OCI-LY7 (cell line): ENCODE measurements at regions not wholly inside any gene's neighbourhood (a gene's known extent, or its start where the extent isn't known, plus 50 kb on each side); places are given as distances from the start of the nearest gene placed in this dataset.

Source experiments
- EZH2phosphoT487 ChIP-seq: fragments of 200-600 bp; sonication (generic); IDR thresholded peaks from 2 replicates; pipeline ENCODE4 v1.6.1; 2018; ENCODE audit warnings: low read depth, borderline replicate concordance, mild to moderate bottlenecking, mixed run types, antibody characterized with exemption, low read length, moderate library complexity, mixed read lengths
- TF ChIP-seq, protein P1 (sequence below): fragments of 200-600 bp; sonication (generic); conservative IDR thresholded peaks from 2 replicates; pipeline ENCODE4 v1.5.1; 2014; ENCODE audit warnings: mild to moderate bottlenecking, antibody characterized with exemption, low read length, moderate library complexity, mixed read lengths

DNA sequence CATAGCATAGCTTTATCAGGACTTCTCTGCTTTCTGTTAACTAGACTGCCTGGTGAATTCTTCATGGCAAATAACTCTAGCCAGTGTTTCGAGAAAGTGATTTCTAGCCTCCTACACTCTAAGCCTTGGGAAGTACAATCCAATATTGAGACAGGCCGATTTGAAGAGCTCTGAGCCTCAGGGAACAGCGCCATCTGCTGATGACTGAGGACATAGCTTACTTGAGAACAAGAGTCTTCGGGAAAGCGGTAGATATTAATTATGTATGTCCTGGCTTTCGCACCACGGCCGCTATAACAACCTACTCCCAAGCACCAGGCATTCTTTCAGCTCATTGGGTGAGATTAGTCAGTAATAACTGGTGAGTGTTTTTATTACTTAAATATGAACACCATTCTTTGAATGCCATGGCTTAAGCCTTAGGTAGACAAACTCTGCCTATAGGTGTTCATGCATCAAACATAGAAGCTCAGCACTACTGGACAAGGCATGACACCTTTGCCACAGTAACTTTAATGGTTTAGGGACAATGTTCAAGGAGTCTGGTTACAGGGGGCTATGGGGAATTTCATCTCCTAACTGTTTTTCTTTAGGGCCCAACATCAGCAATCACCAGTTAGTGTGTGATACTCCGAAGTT is 518.6 kb downstream of the BMP2 start:
- TF ChIP-seq, protein P1, sequence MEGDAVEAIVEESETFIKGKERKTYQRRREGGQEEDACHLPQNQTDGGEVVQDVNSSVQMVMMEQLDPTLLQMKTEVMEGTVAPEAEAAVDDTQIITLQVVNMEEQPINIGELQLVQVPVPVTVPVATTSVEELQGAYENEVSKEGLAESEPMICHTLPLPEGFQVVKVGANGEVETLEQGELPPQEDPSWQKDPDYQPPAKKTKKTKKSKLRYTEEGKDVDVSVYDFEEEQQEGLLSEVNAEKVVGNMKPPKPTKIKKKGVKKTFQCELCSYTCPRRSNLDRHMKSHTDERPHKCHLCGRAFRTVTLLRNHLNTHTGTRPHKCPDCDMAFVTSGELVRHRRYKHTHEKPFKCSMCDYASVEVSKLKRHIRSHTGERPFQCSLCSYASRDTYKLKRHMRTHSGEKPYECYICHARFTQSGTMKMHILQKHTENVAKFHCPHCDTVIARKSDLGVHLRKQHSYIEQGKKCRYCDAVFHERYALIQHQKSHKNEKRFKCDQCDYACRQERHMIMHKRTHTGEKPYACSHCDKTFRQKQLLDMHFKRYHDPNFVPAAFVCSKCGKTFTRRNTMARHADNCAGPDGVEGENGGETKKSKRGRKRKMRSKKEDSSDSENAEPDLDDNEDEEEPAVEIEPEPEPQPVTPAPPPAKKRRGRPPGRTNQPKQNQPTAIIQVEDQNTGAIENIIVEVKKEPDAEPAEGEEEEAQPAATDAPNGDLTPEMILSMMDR = peak; percentile 87
- no peak for TF ChIP-seq EZH2phosphoT487
